Stimulated activated naive CD8-positive, alpha-beta T cell treated with anti-CD3 and anti-CD28 coated beads, Interleukin-15, Interleukin-2, amounts not matched to agents 100 ng/mL and 50 ng/mL, for 24 hours (primary cell): ENCODE measurements at regions not wholly inside any gene's neighbourhood (a gene's known extent, or its start where the extent isn't known, plus 50 kb on each side); places are given as distances from the start of the nearest gene placed in this dataset.

Experiments
- H3K27ac Mint-ChIP-seq: one replicate; pipeline ENCODE4 v1.8.0; 2021; ENCODE audit warnings: mild to moderate bottlenecking, mixed read lengths
- H3K27me3 Mint-ChIP-seq: one replicate; pipeline ENCODE4 v1.8.0; 2021; ENCODE audit warnings: mixed read lengths
- H3K36me3 Mint-ChIP-seq: one replicate; pipeline ENCODE4 v1.8.0; 2021; ENCODE audit warnings: low read depth, mixed read lengths
- H3K4me1 Mint-ChIP-seq: one replicate; pipeline ENCODE4 v1.8.0; 2021; ENCODE audit warnings: low read depth, mixed read lengths
- H3K4me3 Mint-ChIP-seq: one replicate; pipeline ENCODE4 v1.8.0; 2021; ENCODE audit warnings: mild to moderate bottlenecking, mixed read lengths
- H3K9me3 Mint-ChIP-seq: one replicate; pipeline ENCODE4 v1.8.0; 2021; ENCODE audit warnings: mixed read lengths

- no peak overlapping the region for H3K4me3 Mint-ChIP-seq
- H3K27ac Mint-ChIP-seq, result no peak overlapping the region
- peaks cover 6% of the 10 kb centered on the region for H3K9me3 Mint-ChIP-seq
- no peaks in the 10 kb centered on the region for H3K36me3 Mint-ChIP-seq
- H3K27me3 Mint-ChIP-seq, result no peaks in the 10 kb centered on the region
- no peaks in the 10 kb centered on the region for H3K4me1 Mint-ChIP-seq
Measured at GRCh38 chr10:61110188-61110844, 166.3 kb upstream of the RHOBTB1 start.

- no peaks in the 10 kb centered on the region for H3K36me3 Mint-ChIP-seq
- no peak overlapping the region for H3K4me3 Mint-ChIP-seq
- H3K27ac Mint-ChIP-seq, result no peak overlapping the region
- no peaks in the 10 kb centered on the region for H3K27me3 Mint-ChIP-seq
- H3K9me3 Mint-ChIP-seq, result peaks cover 6% of the 10 kb centered on the region
- H3K4me1 Mint-ChIP-seq, result no peaks in the 10 kb centered on the region
Measured at GRCh38 chr10:61108915-61109314, 164.9 kb upstream of the RHOBTB1 start.

- H3K36me3 Mint-ChIP-seq, result no peaks in the 10 kb centered on the region
- peaks cover 4% of the 10 kb centered on the region for H3K27me3 Mint-ChIP-seq
- no peaks in the 10 kb centered on the region for H3K4me1 Mint-ChIP-seq
- H3K4me3 Mint-ChIP-seq, result no peak overlapping the region
- no peak overlapping the region for H3K27ac Mint-ChIP-seq
- H3K9me3 Mint-ChIP-seq, result peaks cover 1% of the 10 kb centered on the region
Measured at GRCh38 chr10:61100887-61101286, 156.9 kb upstream of the RHOBTB1 start.

DNA sequence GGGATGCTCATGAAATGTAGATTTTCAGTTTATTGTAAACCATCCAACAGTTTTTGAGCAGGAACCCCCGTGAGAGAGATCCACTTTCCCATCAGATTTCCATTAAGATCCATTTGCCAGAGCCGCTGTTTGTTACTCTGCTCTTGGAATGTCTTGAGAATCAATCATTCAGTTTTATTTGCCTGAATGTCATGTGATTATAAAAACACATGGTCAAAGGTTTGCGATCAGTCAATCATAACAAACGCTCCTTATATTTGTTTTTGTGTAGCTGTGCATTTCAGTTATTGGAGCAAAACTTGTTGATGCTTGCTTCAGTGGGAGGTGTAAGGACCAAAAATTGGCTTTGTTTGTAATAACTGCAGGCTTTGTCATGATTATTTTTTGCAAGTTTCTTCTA is 155.8 kb upstream of the RHOBTB1 start:
- H3K9me3 Mint-ChIP-seq, result no peaks in the 10 kb centered on the region
- no peaks in the 10 kb centered on the region for H3K4me1 Mint-ChIP-seq
- H3K36me3 Mint-ChIP-seq, result no peaks in the 10 kb centered on the region
- H3K4me3 Mint-ChIP-seq, result no peak overlapping the region
- peaks cover 4% of the 10 kb centered on the region for H3K27me3 Mint-ChIP-seq
- no peak overlapping the region for H3K27ac Mint-ChIP-seq

DNA sequence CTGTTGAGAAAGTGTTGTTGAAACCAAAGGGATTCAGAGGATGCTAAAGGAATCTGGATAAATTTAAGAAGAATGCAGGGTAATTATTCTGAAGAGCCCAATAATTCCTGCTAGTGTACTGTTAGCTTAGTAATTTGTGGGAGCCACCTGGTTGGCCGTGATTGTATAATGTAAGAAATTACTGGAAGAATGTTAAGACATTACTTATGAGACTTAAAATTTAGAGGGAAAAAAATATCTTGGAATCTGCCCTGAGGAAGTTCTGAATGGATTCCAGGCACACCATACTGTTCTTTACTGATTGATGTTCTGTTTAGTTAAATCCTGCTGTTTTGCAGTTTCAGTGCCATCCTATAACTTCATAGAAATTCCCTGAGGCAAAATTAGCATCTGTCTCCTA is 155.0 kb upstream of the RHOBTB1 start:
- Mint-ChIP-seq H3K27ac (no peak overlapping the region), H3K4me3 (no peak overlapping the region), H3K4me1 (no peaks in the 10 kb centered on the region), H3K9me3 (no peaks in the 10 kb centered on the region), H3K27me3 (peaks cover 4% of the 10 kb centered on the region), H3K36me3 (no peaks in the 10 kb centered on the region)

DNA sequence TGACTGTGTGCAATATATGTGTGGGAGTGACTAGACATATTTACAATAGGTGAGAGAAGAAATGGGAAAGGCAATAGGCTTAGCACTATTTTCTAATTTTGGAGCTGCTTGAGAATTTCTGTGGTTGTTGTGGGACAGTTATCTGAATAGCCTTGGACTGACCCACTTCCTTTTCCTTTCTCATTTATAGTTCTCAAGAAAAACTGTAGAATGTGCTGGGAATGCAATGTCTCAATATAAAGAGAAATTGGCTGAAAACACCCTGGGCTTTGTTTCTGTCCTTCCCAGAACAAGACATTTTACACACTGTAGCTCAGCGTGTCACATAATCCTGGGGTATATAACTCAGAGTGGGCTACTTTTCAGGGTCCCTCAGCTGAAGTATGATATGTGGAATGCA is 153.0 kb upstream of the RHOBTB1 start:
- Mint-ChIP-seq H3K4me1 (no peaks in the 10 kb centered on the region), H3K27ac (no peak overlapping the region), H3K9me3 (no peaks in the 10 kb centered on the region), H3K4me3 (no peak overlapping the region), H3K27me3 (peaks cover 4% of the 10 kb centered on the region), H3K36me3 (no peaks in the 10 kb centered on the region)

DNA sequence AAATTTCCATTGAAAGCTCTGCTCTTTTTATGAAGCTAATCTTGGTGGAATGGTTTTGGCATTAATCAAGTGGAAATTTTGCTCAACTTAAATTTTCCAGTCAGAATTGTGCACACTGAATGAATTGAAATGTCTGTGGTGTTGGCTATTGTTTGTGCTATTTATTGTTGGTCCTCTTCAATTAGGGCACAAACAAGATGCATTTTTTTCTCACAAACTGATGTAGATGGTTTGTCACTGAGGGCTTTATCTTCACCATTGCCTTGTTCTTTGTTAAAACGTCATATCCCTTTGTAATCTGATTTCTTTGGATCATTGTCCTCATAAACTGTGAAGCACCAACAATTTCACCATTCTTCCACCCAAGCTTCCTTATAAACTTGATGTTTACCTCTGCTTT is 152.1 kb upstream of the RHOBTB1 start:
- no peak overlapping the region for H3K4me3 Mint-ChIP-seq
- H3K27ac Mint-ChIP-seq, result no peak overlapping the region
- no peaks in the 10 kb centered on the region for H3K9me3 Mint-ChIP-seq
- no peaks in the 10 kb centered on the region for H3K36me3 Mint-ChIP-seq
- H3K4me1 Mint-ChIP-seq, result no peaks in the 10 kb centered on the region
- peaks cover 4% of the 10 kb centered on the region for H3K27me3 Mint-ChIP-seq

DNA sequence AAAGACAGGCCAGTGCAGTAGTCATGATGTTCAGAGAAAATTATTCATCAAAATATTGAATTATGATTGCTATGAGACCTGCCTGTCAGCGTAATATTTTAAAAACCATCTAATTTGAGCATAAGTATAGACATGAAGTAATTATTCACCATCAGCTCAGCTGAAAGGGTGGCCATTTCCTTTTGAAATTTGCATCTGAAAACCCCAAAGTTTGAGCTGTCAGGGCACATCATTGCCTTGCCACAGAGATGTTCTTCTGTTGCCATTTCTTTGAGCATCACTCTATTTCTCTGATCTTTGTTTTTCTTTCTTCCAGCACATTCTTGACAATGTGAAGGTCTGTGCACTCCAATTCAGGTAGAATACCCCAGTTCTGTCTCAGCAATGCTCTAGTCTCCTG is 147.5 kb upstream of the RHOBTB1 start:
- no peaks in the 10 kb centered on the region for H3K27me3 Mint-ChIP-seq
- H3K27ac Mint-ChIP-seq, result no peak overlapping the region
- no peak overlapping the region for H3K4me3 Mint-ChIP-seq
- H3K4me1 Mint-ChIP-seq, result no peaks in the 10 kb centered on the region
- no peaks in the 10 kb centered on the region for H3K36me3 Mint-ChIP-seq
- H3K9me3 Mint-ChIP-seq, result no peaks in the 10 kb centered on the region

DNA sequence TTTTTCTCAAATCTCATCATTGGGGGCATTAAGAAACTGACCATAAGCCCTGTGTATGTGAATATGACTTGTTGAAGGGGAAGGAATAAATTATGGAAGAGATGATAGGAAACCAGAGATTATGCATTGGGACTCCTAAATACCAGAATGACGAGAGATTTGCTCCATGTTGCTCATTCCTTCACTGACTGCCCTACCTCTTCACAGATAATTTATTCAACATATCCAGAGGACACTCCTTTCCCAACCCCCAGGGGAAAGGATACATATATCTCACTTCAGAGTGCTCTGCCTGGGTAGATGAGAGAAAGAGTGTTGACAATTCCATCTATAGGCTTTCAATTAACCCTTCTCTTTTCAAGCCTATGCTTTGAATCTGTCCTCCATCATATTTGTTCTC is 145.3 kb upstream of the RHOBTB1 start:
- no peak overlapping the region for H3K4me3 Mint-ChIP-seq
- H3K36me3 Mint-ChIP-seq, result no peaks in the 10 kb centered on the region
- no peaks in the 10 kb centered on the region for H3K9me3 Mint-ChIP-seq
- H3K27ac Mint-ChIP-seq, result no peak overlapping the region
- peaks cover 8% of the 10 kb centered on the region for H3K27me3 Mint-ChIP-seq
- no peaks in the 10 kb centered on the region for H3K4me1 Mint-ChIP-seq

DNA sequence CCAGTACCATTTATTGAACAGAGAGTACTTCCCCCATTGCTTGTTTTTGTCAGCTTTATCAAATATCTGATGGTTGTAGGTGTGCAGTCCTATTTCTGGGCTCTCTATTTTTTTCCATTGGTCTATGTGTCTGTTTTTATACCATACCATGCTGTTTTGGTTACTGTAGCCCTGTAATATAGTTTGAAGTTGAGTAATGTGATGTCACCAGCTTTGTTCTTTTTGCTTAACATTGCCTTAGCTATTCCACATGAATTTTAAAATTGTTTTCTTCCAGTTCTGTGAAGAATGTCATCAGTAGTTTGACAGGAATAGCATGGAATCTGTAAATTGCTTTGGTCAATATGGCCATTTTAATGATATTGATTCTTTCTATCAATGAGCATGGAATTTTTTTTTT is 140.5 kb upstream of the RHOBTB1 start:
- Mint-ChIP-seq H3K27me3 (peaks cover 8% of the 10 kb centered on the region), H3K4me1 (no peaks in the 10 kb centered on the region), H3K36me3 (no peaks in the 10 kb centered on the region), H3K4me3 (no peak overlapping the region), H3K27ac (no peak overlapping the region), H3K9me3 (no peaks in the 10 kb centered on the region)

- Mint-ChIP-seq H3K27ac (no peak overlapping the region), H3K4me3 (no peak overlapping the region)
Measured at GRCh38 chr10:61081301-61081700, 137.3 kb upstream of the RHOBTB1 start.

DNA sequence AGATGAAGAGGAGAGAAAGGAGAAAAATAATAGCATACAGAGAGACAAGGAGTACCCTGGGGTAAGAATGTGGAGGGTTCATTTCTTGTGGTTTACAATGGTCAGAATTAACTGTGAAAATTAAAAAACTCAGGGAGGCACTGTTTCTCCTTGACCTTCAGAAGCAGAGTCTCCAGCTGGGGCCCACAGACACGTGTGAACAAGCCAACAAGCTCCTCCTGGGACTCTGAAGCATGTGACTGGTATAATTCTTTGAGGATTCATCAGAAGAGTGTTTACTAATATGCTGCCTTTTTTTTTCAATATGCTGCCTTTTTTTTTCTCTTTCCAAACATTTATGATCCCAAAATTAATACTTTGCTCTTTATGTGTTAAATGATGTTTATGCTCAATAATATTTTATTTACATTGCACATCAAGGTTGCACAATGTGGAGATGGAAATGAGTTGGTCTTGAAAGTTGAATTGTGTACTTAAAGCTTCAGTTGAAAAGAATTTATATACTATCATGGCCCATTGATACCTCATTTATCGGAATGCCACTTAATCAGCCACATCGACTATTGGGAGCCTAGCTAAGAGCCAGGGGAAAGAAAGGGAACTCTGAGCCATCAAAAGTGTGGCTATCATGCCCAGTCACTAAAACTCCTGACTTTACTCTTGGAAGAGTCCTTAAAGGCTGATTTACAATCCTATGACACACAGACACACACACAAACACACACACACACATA is 134.7 kb upstream of the RHOBTB1 start:
- H3K9me3 Mint-ChIP-seq, result no peaks in the 10 kb centered on the region
- no peak overlapping the region for H3K27ac Mint-ChIP-seq
- no peak overlapping the region for H3K4me3 Mint-ChIP-seq
- H3K36me3 Mint-ChIP-seq, result no peaks in the 10 kb centered on the region
- no peaks in the 10 kb centered on the region for H3K4me1 Mint-ChIP-seq
- no peaks in the 10 kb centered on the region for H3K27me3 Mint-ChIP-seq

More at GRCh38 chr10:61081301-61081700, 137.3 kb upstream of the RHOBTB1 start:
- H3K4me1 Mint-ChIP-seq, result no peaks in the 10 kb centered on the region
- H3K9me3 Mint-ChIP-seq, result no peaks in the 10 kb centered on the region
- no peaks in the 10 kb centered on the region for H3K36me3 Mint-ChIP-seq
- H3K27me3 Mint-ChIP-seq, result peaks cover 7% of the 10 kb centered on the region

GRCh38 chr10:61076572-61077114 is 132.7 kb upstream of the RHOBTB1 start:
- no peak overlapping the region for H3K27ac Mint-ChIP-seq
- H3K9me3 Mint-ChIP-seq, result no peaks in the 10 kb centered on the region
- H3K36me3 Mint-ChIP-seq, result no peaks in the 10 kb centered on the region
- H3K27me3 Mint-ChIP-seq, result no peaks in the 10 kb centered on the region
- H3K4me3 Mint-ChIP-seq, result no peak overlapping the region
- no peaks in the 10 kb centered on the region for H3K4me1 Mint-ChIP-seq

GRCh38 chr10:61073391-61073790 is 129.4 kb upstream of the RHOBTB1 start:
- H3K27ac Mint-ChIP-seq, result no peak overlapping the region
- H3K27me3 Mint-ChIP-seq, result no peaks in the 10 kb centered on the region

GRCh38 chr10:61071580-61071979 is 127.6 kb upstream of the RHOBTB1 start:
- Mint-ChIP-seq H3K36me3 (no peaks in the 10 kb centered on the region), H3K27ac (no peak overlapping the region), H3K4me3 (no peak overlapping the region), H3K27me3 (no peaks in the 10 kb centered on the region), H3K4me1 (no peaks in the 10 kb centered on the region), H3K9me3 (no peaks in the 10 kb centered on the region)

More at GRCh38 chr10:61073391-61073790, 129.4 kb upstream of the RHOBTB1 start:
- no peaks in the 10 kb centered on the region for H3K4me1 Mint-ChIP-seq
- no peak overlapping the region for H3K4me3 Mint-ChIP-seq
- H3K36me3 Mint-ChIP-seq, result no peaks in the 10 kb centered on the region
- no peaks in the 10 kb centered on the region for H3K9me3 Mint-ChIP-seq
